GM19328 (cell line): ENCODE measurements at regions not wholly inside any gene's neighbourhood (a gene's known extent, or its start where the extent isn't known, plus 50 kb on each side); places are given as distances from the start of the nearest gene placed in this dataset.

Source experiments
- ATAC-seq: cut with Tn5 transposase; IDR thresholded peaks from one replicate; pipeline ENCODE4 v1.9.1; 2021; ENCODE audit warnings: mild to moderate bottlenecking, moderate library complexity; ENCODE audit not compliant: unreplicated experiment

GRCh38 chr13:99911965-99912566, 59.5 kb downstream of the ZIC5 start:
- ATAC-seq = no peak

GRCh38 chr13:99911069-99911964, 60.2 kb downstream of the ZIC5 start:
- no peak for ATAC-seq

DNA sequence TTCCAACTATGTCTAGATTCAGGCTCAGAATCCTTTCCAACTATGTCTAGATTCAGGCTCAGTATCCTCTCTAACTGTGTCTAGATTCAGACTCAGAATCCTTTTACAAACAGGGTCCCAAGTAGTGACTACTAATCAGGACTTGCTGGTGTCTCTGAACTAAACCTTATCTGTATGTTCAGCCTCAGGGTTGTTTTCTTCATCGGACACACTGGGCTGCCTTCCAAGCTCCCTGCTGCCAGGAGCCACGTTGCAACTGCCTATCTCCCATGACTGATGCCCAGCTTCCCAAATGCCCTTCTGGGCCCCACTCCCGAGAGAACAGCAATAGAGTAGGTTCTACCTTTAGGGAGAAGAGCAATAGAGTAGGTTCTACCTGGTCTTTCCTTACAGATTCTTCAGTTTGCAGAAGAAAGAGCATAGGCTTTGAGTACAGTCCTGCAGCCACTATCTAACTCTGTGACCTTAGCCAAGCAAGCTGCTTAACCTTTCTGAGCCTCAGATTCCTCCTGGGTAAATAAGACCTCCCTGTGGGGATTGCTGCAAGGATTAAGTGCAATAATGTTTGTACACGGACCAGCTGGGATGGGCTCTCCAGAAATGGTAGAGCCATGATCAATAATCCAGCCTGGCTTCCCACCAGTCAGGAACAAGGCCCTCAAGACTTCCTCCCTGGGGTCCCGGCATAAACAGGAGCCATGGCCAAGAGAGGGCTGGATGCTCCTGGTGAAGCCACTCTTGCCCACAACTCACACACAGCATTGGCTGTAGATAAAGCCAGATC, 61.5 kb downstream of the ZIC5 start:
- ATAC-seq = no peak

DNA sequence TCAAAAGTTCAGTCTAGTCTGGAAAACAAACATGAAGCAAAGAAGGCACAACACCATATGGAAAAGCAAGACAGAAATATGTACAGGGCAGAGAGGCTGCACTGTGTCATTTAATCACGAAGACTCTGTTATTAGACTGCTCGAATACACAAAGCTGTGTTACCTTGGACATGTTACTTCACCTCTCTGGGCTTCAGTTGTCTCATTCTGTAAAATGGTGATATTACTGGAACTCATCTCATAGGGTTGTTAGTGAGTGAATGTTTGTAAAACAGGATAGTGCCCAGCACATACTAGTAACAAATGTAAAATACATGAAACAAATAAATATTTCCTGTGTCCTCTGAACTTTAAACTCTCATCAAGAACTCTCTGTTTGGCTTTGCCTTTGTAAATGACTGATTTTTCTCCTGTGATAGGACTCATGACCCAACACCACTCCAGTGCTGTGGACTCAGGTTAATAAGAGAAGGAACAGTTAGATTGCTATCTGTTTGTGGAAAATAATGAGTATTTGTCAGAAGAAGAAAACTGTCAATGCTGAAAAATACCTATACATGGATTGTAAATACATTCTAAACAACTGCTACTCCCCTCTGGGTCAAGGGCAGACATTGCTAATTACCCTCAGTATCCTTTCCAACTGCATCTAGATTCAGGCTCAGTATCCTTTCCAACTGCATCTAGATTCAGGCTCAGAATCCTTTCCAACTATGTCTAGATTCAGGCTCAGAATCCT, 62.3 kb downstream of the ZIC5 start:
- ATAC-seq = no peak

DNA sequence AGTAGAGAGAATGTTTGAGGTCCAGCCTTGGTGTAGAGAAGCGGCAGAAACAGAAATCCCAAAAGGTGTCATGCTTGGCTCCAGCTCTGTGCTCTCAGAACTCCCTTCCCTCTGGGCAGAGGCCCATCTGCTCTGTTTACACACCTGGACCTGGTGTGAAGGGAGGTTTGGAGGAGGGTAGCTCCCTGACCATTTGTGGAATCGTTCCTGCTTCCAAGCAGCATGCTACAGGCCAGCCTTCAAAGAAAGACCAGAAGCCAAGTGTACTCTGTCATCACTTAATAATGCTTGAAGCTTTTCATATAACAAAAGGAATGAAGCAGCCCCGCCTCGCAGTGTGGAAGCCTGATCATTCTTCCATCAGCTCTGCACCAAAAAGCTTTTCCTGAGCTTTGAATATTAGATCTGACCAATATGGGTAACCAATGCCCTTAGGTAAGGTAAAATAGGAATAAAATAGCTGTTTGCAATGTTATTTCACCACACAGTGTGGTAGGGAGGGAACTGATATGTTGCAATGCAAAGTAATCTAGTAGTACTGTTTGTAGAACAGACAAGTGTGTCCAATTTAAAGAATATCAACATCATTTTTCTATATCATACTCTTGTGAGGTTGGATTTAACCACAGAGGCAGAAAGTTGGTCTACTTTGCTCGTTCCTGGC, 63.3 kb downstream of the ZIC5 start:
- no peak for ATAC-seq

GRCh38 chr13:99907627-99908026, 63.9 kb downstream of the ZIC5 start:
- ATAC-seq = no peak

DNA sequence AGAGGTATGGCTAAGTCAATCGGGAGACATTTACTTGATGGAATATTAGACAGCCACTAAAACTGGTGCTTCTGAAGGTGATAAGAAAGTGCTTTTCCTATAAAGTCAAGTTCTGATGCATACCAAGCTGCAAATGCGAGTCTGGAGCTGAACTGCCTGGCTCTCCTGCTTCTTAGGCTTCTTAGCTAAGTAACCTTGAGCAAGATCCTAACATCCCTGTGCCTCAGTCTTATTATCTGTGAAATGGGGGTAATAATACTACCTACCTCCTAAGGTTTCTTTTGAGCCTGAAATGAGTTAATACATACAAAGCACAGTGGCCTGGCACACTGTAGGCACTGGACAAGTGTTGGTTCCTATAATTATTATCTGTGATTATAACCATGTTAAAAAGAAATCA, 64.5 kb downstream of the ZIC5 start:
- ATAC-seq = no peak

DNA sequence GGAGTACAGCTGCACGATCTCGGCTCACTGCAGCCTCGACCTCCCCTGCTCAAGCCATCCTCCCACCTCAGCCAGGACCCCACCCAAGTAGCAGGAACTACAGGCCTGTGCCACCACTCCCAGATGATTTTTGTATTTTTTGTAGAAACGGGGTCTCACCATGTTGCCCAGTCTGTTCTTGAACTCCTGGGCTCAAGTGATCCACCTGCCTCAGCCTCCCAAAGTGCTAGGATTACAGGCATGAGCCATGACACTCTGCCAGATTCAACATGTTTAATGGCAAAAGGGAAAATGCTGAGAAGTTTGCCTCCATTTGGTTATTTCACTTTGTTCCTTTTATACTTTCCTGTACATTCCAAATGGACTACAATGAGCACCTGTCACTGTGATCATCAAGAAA, 65.8 kb downstream of the ZIC5 start:
- no peak for ATAC-seq

DNA sequence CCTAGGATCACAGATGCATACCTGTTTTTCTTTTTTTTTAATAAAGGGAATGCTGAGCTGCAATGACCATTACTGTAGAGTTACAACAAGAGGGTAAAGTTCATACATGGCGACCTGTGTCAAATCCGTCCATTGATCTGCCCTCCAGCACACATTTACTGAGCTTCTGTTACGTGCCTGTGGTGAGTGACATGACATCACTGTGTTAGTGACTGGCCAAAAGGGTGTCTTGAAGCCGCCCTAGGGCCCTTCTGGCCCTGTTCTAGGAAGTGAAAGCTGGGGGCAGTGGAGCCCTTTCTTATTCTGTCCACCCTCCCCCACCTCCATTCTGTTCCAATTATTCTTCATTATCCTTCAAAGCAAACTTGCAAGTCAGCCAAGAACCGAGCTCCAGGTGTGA, 66.3 kb downstream of the ZIC5 start:
- no peak for ATAC-seq

DNA sequence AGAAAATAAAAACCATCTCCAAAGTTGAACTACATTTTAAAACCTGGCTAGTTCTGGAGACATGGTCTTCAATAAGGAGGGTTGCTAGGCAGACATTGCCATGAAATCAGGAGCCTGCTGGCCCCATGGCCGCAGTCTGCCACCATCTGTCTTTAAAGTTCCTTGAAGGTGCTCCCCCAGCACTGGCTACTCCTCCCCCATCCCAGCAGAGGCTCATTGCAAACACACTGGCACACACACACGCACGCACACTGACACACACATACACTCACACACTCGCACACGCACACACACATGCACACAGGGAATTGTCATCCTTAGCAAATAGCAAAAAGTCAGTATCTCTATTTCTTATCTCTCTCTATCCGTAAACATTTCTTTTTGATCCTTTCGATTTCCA, 68.4 kb downstream of the ZIC5 start:
- no peak for ATAC-seq

DNA sequence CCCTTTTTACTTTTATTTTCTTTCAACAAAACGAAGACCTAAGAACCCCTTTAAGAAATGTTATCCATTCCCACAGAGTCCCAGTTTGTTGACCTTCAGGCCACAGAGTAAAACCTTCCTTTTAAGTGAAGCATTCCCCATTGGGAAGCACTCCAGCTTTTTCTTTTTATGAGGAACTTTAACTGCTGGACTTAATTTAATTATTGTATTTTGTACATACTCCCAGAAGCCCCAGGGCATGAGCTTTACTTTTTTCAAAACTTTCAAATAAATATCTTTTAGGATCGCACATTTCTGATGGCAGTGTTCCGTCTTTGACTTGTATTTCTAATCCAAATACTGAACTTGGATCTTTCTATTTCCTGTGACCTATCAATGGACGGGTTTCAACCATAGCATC, 68.9 kb downstream of the ZIC5 start:
- ATAC-seq = no peak

- ATAC-seq = no peak
These were observed 70.6 kb downstream of the ZIC5 start for GRCh38 chr13:99900960-99901359.

GRCh38 chr13:99898421-99898820, 73.1 kb downstream of the ZIC5 start:
- no peak for ATAC-seq

- ATAC-seq = no peak
These were observed 74.5 kb downstream of the ZIC5 start for GRCh38 chr13:99897076-99897440.

- no peak for ATAC-seq
These were observed 75.0 kb downstream of the ZIC5 start for GRCh38 chr13:99896369-99897075.

- ATAC-seq = no peak
These were observed 75.9 kb downstream of the ZIC5 start for GRCh38 chr13:99895444-99896368.

DNA sequence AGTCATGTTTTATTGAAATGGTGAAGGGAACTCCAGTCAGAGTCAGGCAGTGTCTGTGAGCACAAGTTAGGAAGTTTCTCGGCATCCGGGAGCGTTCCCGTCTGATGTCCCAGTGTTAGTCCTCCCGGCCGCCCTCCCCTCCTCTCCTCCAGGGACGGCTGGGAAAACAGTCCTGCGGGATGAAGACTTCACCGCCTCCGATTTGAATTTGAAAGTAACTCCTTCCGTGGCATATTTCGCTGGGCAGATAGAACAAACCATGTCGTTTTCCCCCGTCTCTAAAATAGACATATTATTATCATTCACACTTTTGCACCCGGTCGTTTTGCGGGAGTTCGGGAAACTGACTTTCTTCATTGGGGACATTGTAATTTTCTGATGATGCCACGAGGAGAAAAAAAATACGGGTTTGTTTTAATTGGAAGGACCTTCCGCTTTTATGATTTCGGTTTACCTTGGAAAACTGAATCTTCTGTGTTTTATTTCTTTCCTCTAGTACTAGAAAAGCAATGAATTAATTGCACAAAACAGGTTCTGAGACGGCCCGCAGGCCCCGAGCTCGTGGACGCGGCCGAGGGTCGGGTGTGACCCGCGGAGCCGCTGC, 76.6 kb downstream of the ZIC5 start:
- no peak for ATAC-seq

DNA sequence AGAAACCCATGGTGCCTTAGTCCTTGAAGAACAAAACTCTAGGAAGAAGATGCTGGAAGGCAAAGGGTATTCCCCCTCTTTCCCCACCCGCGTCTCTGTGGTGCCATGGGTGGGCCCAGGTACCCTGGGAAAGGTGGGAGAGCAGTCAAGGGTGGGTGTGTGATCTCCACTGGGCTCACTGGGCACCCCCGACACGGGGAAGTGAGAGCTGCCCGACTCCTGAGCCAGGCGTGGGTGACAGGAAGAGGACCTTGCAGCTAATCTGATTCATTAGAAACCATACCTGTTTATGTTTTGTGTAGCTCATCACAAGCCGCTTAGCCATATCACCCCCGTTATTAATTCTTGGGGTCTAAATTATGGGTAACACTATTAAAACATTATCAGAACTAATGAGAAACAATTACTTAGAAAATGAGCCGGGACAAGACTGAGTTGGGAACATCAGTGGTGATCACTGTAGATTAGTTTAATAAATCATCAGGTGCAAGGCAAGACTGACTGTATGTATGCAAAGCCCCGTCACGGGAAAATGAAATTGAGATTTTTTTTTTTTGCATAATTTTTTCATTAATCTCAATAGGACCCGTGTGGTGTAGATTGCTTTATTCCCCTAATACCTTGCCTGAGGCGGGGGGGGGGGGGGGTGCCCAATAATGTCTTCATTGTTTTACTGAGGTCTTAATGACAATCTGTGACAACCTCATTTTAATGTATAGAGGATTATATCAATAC, 77.3 kb downstream of the ZIC5 start:
- no peak for ATAC-seq
